Urothelium cell line (cell line): ENCODE measurements at regions not wholly inside any gene's neighbourhood (a gene's known extent, or its start where the extent isn't known, plus 50 kb on each side); places are given as distances from the start of the nearest gene placed in this dataset.

Experiments used
- DNase-seq: peaks from one replicate; pipeline ENCODE4 v3.0.0; 2011; ENCODE audit warnings: low spot score, mixed read lengths
- FAIRE-seq: peaks from 2 replicates; lab custom pipeline; 2011; peaks lifted over from hg19 to GRCh38; lab: Jason Lieb, UNC

DNA sequence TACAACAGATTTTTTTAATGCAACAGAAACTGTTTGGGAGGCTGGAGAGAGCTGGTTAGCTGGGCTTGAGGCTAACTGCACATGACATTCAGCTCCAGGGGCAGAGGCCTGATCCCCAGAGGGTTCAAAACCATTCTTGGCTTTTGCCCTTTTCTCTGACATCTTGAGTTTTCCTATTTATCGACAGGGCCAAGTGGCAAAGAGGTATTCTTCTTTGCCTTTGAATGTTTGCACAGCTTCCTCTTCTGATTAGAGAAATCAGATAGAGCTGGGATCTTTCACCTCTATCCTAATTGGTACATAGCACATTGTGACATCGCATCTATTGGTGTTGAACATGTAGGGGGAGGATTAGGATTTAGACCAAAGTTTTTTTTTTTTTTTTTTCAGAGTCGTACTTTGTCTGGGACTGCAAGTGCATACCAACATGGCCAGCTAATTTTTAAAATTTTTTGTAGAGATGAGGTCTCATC, 143.7 kb downstream of the ACTBL2 start:
- DNase-seq (no peak), FAIRE-seq (no peak)

GRCh38 chr5:57338068-57338867, 144.3 kb downstream of the ACTBL2 start:
- FAIRE-seq, result no peak
- no peak for DNase-seq

- DNase-seq (peak; percentile 23), FAIRE-seq (no peak)
Measured at GRCh38 chr5:57335092-57335660, 147.4 kb downstream of the ACTBL2 start.

- FAIRE-seq (no peak), DNase-seq (no peak)
Measured at GRCh38 chr5:57334475-57334874, 148.1 kb downstream of the ACTBL2 start.

- FAIRE-seq, result no peak
- DNase-seq, result no peak
Measured at GRCh38 chr5:57332361-57332760, 150.2 kb downstream of the ACTBL2 start.

- peak; percentile 45 for DNase-seq
- peak; percentile 44 for FAIRE-seq
Measured at GRCh38 chr5:57327561-57328367, 153.9 kb downstream of the GPBP1 start.

GRCh38 chr5:57325678-57326397, 152.0 kb downstream of the GPBP1 start:
- DNase-seq (no peak), FAIRE-seq (no peak)

DNA sequence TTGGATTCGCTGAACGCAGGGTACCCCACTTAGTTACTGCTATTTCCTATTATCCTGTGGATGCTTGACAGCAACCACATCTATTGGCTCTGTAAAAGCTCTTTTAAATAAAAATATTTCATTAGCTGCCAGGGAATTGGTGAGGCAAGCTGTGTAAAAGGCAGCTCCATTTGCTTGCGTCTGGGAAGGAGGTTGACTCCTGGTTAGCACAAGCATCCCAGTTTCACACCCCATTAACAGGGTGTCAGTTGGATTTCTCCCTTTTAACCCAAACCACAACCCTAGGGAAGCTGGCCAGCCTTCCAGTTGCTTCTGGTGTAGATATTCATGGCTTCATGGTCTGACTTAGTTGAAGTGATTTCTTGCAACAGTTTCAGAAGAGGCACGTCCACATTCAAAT, 151.0 kb downstream of the GPBP1 start:
- FAIRE-seq, result no peak

GRCh38 chr5:57324181-57324580, 150.3 kb downstream of the GPBP1 start:
- FAIRE-seq (no peak), DNase-seq (no peak)

More for the DNA sequence above, 151.0 kb downstream of the GPBP1 start:
- DNase-seq, result no peak

DNA sequence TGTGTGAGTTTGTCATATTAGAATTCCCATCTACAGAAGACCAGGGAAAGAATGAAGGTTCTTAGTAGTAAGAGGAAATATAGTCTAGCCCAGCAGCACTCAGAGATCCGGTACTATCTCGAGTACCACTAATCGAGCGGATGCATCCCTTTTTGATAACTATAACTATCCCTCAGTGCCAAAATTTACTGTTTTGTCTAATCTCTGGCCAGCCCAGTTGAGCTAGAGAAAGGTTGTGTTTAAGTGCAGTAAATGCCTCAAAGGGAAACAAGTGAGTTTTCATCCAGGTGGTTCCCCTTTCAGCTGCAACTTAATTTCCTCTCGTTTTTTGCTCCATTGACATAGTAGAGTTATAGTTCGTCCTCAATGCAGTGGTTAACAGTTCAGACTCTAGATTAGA, 146.7 kb downstream of the GPBP1 start:
- FAIRE-seq (no peak), DNase-seq (no peak)

GRCh38 chr5:57319628-57320027, 145.8 kb downstream of the GPBP1 start:
- no peak for DNase-seq
- no peak for FAIRE-seq

DNA sequence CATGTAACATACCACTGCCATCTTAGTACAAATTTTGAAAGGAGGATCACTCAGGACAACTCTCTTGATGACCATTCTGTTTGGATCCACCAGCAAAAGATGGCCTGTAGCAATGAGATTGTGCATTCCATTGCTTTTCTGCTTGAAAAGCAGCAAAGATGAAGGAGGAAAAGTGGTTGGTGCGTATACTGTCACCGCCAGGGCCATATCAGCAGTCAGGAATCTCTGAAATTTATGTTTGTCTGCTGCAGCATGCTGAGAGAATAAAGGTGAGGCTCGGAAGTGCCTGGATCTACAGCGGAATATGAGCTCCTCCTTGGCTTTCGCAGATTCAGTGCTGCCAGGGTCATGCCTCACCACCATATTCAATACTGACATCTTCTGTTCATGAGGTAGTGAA, 144.4 kb downstream of the GPBP1 start:
- DNase-seq, result no peak
- no peak for FAIRE-seq

DNA sequence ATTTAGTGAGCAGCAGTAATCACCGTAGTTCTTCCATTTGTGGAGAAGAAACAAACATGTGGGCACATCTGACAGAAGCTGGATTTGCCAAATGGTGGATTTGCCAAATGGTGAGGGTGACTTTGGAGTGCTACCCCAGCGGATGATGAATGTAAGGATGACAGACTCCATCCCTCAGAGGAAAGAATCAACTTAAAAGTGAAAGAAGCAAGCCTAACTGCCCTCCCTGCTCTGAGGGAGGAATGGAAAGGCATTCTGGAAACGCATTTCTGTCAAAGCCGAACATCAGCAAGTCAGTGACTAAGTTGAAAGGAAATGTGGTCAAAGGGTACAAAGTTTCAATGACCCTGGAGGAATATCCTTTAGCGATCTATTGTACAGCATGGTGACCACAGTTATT, 143.5 kb downstream of the GPBP1 start:
- FAIRE-seq, result no peak
- no peak for DNase-seq

- DNase-seq (peak; percentile 74), FAIRE-seq (peak; percentile 59)
Measured at GRCh38 chr5:57316798-57317327, 143.0 kb downstream of the GPBP1 start.

DNA sequence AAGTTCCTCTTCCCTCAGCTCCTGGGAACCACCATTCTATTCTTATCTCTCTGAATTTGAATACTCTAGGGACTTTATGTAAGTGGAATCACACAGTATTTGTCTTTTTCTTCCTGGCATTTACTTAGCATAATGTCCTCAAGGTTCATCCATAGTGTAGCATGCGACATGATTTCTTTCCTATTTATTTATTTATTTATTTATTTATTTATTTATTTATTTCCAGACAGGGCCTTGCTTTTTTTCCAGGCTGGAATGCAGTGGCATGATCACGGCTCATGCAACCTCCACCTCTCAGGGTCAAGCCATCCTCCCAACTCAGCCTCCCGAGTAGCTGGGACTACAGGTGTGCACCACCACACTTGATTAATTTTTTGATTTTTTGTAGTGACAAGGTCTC, 142.1 kb downstream of the GPBP1 start:
- DNase-seq, result no peak
- no peak for FAIRE-seq
